H7 (cell line): ENCODE measurements at regions not wholly inside any gene's neighbourhood (a gene's known extent, or its start where the extent isn't known, plus 50 kb on each side); places are given as distances from the start of the nearest gene placed in this dataset.
"Not testable (repeated sequence)": the region's sequence is repeated elsewhere in the genome, so short reads cannot be mapped to it uniquely, and the experiment has no call there.

Experiments used
- DNase-seq: peaks from one replicate; pipeline ENCODE4 v3.0.0; 2012
- H3K27me3 ChIP-seq: 2 replicates; pipeline ENCODE4 v1.6.0; 2011; ENCODE audit warnings: mild to moderate bottlenecking, low read length; ENCODE audit not compliant: control insufficient read depth, insufficient read depth
- H3K36me3 ChIP-seq: replicated peaks from 2 replicates; pipeline ENCODE4 v1.5.1; 2011; ENCODE audit warnings: low read length; ENCODE audit not compliant: control insufficient read depth, insufficient read depth
- H3K4me3 ChIP-seq: 2 replicates; pipeline ENCODE4 v1.5.1; 2011; ENCODE audit warnings: low read depth, mild to moderate bottlenecking, control low read depth, low read length, moderate library complexity; ENCODE audit not compliant: insufficient read depth

DNA sequence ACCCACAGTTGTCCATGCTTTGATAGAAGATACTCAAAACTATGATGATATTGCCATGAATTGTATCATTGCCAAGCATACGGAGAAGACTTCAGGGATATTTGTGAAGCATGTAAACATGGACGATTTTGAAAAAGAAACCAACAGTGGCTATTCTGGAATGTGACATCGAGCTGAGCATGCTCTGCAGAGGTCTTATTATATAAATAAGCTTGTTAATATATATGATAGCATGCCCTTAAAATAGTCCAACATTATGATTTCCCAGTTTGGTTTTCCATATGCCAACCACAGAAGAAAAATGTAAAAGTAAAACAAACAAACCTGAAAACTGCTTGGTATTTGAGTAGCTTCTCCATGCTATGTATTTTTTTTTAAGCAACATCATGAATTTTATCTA lies 159.1 kb downstream of the LNPK start:
- no peaks in the 10 kb centered on the region for H3K27me3 ChIP-seq
- no peak overlapping the region for H3K4me3 ChIP-seq
- no peak for DNase-seq
- H3K36me3 ChIP-seq, result no peaks in the 10 kb centered on the region

DNA sequence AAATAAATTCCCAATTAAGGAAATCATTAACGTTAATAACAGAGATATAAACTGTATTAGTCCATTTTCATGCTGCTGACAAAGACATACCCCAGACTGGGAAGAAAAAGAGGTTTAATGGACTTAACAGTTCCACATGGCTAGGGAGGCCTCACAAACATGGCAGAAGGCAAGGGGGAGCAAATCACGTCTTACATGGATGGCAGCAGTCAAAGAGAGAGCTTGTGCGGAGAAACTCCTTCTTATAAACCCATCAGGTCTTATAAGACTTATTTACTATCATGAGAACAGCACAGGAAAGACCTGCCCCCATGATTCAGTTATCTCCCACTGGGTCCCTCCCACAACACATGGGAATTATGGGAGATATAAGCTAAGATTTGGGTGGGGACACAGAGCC lies 161.3 kb downstream of the LNPK start:
- H3K4me3 ChIP-seq, H3K36me3 ChIP-seq, H3K27me3 ChIP-seq, DNase-seq: not testable (repeated sequence)

DNA sequence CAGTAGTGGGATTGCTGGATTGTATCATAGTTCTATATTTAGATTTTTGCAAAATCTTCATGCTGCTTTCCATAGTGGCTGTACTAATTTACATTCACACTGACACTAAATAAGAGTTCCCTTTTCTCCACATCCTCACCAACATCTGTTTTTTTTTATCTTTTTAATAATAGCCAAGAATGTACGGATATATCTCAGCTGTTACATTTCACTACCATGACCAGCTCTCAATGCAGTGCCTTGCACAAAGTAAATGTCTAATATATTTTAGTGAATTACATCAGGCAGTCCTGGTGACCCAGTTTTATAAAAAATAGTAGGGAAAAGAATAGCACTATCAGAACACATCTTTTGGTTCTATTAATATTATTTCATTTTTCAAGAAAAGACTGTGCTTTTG lies 161.8 kb downstream of the LNPK start:
- H3K4me3 ChIP-seq, result no peak overlapping the region
- H3K27me3 ChIP-seq, result no peaks in the 10 kb centered on the region
- no peaks in the 10 kb centered on the region for H3K36me3 ChIP-seq
- DNase-seq, result no peak

DNA sequence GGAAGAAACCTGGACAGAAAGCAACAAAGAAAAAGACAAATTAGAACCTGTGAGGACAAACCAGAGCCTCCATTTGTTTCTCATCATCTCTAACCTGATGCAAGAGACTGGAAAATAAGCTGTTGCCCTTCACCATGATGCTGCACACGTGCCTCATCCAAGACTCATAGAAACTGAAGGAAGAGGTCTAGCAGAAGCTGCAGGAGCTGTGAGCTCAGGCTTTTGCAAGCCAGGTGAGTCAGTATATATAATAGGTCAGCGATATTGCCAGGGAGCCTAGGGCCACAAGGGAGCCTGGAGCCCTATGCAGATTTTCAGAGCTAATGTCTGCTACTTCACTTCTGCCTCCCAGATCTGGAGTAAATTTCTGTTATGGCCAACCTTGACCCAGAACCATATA lies 163.1 kb downstream of the LNPK start:
- DNase-seq, result no peak
- Histone ChIP-seq H3K4me3 (no peak overlapping the region), H3K36me3 (no peaks in the 10 kb centered on the region), H3K27me3 (no peaks in the 10 kb centered on the region)

DNA sequence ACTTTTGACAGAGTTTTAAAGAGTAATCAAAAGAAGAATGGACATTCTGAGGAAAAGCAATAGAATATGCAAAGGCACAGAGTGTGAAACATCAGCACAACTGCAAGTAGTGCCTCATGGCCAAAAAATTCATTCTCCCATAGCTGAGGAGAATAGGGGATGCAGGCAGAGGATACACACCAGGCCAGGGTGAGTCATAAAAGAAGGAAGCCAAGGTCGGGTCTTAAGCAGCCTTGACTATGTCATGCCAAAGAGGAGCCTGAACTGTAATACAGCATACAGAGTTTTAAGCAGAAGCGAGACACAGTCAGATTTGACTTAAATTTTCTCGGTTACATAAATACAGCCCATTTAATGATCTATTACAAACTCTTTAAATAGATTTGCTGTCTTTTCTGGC lies 165.0 kb downstream of the LNPK start:
- Histone ChIP-seq H3K27me3 (no peaks in the 10 kb centered on the region), H3K36me3 (no peaks in the 10 kb centered on the region), H3K4me3 (no peak overlapping the region)
- DNase-seq, result no peak

DNA sequence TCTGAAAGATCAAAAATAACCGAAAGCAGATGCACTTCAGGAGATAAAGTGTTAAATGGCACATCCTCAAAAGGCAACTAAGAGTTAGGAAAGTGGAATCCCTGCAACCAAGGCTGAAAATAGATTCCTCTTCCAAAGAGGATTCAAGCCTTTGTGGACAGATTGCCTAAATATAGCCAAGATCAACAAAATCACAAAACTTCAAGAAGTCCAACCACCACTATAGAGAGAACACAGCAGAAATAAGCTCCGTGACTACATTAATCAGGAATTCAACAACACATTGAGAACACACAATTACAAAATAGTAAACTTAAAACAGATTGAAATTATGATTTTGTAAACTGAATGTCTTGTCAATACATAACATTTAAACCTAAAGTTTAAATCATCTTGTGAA lies 165.7 kb downstream of the LNPK start:
- no peak overlapping the region for H3K4me3 ChIP-seq
- H3K27me3 ChIP-seq, result no peaks in the 10 kb centered on the region
- no peak for DNase-seq
- H3K36me3 ChIP-seq, result no peaks in the 10 kb centered on the region

DNA sequence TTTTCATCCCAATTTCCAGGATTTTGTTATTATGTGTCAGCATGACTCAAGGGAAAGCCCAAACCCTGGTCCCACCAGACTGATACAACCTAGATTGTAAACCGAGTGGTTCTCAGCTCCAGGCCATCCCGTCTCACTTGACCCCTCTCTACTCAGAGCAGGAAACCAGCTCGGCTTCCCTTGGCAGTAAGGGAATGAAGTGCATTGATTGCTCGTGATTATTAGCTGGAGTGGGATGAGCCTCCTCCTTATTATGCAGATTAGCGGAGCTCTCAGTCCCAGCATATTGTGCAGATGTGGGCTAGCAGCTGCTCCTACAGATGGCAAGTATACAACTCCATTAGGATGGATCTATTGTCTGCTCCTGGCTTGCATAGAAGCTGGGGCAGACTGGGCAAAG lies 167.6 kb downstream of the LNPK start:
- DNase-seq, result peak; percentile 14

DNA sequence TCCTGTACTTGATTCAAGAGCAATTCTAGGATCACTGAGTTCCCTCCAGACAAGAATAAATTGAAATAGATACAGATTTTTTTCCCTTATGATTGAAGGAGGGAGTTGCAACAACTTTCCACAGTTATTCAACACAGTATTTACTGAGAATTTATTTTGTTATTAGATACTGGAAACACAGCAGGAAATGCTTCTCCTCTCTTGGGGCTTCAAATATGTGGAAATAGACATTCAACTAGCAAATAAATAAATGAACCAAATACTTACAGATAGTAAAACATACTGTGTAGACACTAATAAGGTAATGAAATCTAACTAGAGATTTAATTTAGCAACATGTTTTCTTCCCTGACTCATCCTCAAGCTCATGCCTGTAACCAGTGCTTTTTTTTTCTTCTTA lies 169.2 kb downstream of the LNPK start:
- DNase-seq, result no peak
- Histone ChIP-seq H3K36me3 (no peaks in the 10 kb centered on the region), H3K27me3 (no peaks in the 10 kb centered on the region), H3K4me3 (no peak overlapping the region)

More for the DNA sequence above, 167.6 kb downstream of the LNPK start:
- Histone ChIP-seq H3K27me3 (no peaks in the 10 kb centered on the region), H3K4me3 (no peak overlapping the region), H3K36me3 (no peaks in the 10 kb centered on the region)

DNA sequence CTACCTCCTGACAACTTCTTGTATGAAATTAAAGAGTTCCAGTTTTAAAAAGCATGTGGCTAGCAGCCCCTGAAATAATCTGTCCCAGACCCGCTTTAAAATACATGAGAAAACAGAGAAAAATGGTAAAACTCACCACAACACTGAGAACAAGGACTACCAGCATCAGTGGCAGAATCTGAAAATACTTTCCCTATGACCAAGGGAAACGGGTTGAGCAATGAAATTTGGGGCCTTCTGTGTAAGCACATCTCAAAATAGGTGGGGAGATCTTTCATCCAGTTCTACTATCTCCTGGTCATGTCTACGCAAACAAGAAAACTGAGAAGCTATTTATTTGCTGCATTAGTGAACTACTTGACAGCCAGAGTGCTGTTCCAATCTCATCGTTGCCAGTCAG lies 172.3 kb downstream of the LNPK start:
- H3K36me3 ChIP-seq, result no peaks in the 10 kb centered on the region

DNA sequence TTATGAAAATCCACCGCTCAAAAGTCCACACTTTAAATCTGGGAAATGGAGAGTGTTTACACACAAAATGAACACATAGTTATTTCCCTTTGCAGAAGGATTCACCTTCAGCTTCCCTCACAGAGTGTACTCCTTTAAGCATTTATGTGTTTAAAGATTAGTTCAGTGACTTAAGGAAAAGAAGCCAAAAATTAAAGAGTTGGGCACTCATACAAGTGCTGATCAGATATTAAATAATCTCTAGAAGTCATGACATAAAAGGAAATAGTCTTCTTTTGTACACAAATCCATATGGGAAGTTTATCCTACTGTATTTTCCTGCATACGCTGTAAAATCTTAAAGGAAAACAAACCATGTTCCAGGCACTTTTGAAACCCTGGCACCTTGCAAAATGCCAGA lies 174.2 kb downstream of the LNPK start:
- DNase-seq, result no peak
- Histone ChIP-seq H3K4me3 (no peak overlapping the region), H3K36me3 (no peaks in the 10 kb centered on the region), H3K27me3 (no peaks in the 10 kb centered on the region)

More for the DNA sequence above, 172.3 kb downstream of the LNPK start:
- Histone ChIP-seq H3K27me3 (no peaks in the 10 kb centered on the region), H3K4me3 (no peak overlapping the region)
- no peak for DNase-seq

DNA sequence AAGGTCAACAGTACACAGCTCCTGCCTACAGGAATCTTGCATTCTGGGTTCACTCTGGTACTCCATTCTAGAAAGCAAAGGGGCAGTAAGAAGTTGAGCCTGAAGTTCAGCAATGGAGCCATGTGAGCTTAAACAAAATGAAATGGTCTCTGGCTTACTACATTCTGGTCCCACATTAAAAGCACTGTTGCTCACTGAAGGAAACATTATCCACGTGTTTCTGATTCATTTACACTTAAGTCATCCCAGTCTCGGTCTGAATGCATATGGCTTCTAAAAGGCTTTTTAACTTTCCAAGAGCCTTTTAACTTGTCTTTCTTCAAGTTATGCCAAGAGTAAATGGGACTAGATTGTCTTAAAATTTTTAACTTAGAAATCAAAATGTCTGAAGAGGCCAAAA lies 177.8 kb downstream of the LNPK start:
- Histone ChIP-seq H3K27me3 (no peaks in the 10 kb centered on the region), H3K36me3 (no peaks in the 10 kb centered on the region), H3K4me3 (no peak overlapping the region)
- DNase-seq, result no peak

DNA sequence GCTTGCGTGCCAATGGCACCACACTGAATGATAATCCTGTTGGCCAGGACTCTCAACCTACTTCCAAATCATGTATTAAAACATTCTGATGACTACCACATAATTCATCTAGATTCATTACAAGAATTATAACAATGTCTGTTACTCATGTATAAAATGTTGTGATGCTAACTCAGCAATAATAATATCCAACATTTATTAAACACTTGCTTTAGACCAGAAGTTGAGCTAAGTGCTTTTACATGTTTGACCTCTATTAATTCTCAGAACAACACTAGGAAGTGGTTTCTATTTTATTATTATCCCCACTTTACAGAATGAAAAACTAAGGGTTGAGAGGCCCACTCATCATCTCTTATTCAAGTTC lies 178.4 kb downstream of the LNPK start:
- no peak for DNase-seq
- H3K27me3 ChIP-seq, result no peaks in the 10 kb centered on the region
- no peaks in the 10 kb centered on the region for H3K36me3 ChIP-seq
- H3K4me3 ChIP-seq, result no peak overlapping the region

DNA sequence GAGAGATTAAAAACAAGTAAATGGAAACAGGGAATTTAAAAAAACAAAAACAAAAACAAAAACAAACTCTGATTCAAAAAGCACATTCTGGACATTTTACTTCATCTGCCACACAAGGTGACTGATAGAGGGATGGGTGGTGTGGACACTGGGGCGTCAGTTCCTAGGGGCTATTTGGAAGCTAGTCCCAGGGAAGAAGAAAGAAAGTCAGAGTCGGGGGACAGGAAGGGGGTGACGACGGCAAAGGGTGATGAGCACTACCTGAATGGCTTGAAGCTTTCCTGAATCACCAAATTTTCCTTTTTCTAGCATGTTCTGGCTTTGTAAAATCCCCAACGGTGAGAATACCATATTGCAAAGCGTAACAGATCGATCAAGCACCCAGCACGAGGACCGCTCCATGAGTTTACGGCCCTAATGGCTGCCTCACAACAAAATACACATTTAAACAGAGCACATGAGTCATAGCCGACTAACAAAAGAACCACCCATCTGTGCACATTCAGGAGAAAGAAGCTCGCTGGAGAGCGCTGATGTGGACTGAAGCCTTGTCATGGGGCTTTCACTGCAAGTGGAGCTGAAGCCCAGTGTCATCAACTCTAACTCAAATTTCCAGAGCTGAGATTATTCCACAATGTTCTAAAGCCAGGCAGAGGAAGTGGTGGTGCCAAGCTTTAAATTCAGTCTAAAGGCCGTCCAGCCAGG lies 178.9 kb downstream of the LNPK start:
- H3K27me3 ChIP-seq, result no peaks in the 10 kb centered on the region
- H3K36me3 ChIP-seq, result no peaks in the 10 kb centered on the region
- H3K4me3 ChIP-seq, result no peak overlapping the region
- DNase-seq, result no peak

DNA sequence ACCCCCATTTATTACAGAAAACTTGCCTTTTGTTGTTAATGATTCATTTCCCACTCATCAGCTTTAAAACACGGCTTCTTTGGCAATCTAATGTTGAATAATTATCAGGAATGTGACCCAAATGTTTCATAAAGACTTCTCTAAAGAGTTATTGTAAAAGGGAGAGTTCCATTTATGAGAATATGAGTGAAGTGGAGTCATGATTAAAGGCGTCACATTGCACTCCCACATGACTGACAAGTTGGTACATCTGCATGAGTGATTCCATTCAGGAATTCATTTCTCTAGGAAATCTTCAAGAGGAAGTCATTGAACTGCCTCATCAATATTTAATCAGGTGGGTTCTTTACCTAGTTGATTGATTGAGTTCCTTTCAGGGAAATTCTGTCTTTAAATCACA lies 184.8 kb downstream of the LNPK start:
- Histone ChIP-seq H3K27me3 (no peaks in the 10 kb centered on the region), H3K4me3 (no peak overlapping the region), H3K36me3 (no peaks in the 10 kb centered on the region)
- no peak for DNase-seq

DNA sequence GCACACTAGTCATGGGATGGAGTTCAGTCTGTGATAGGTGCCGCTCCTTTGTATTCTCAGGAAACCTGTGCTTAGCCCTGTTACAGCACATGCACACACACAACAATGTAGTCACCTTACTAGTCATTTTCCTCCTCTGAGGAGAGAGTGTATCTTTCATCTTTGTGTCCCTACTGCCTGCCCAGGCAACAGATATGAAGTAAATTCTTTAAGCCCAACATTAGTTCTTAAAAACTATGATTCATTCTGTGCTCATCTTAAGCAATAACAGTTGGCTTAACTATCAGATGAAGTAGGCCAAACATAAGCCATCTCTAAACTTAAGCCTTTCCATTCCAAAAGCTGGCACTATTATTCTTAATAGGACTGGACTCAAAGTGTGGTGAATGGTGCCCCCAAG lies 186.5 kb downstream of the LNPK start:
- no peak overlapping the region for H3K4me3 ChIP-seq
- DNase-seq, result no peak
- no peaks in the 10 kb centered on the region for H3K36me3 ChIP-seq
- H3K27me3 ChIP-seq, result no peaks in the 10 kb centered on the region

DNA sequence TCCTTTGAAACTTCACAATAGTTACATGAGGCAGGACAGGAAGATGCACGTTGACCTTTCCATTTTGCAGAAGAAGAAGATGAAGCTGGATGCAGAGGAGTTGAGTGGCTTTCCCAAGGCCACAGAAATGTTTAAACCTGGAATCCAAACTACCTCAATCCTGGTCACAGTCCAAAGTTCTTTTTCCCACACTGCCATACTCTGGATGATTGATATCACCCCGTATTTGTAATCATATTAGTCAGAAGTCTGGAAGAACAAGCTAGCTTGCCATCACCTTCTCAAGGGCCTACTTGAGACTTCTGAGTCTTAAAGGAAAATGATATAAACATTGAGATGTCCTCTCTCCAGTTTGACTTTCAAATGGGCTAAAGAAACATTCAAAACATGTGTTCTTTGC lies 190.1 kb downstream of the LNPK start:
- no peaks in the 10 kb centered on the region for H3K27me3 ChIP-seq
- DNase-seq, result no peak

More for the DNA sequence above, 190.1 kb downstream of the LNPK start:
- Histone ChIP-seq H3K36me3 (no peaks in the 10 kb centered on the region), H3K4me3 (no peak overlapping the region)
